Body of pancreas (tissue), 4 donors: ENCODE measurements at regions not wholly inside any gene's neighbourhood (a gene's known extent, or its start where the extent isn't known, plus 50 kb on each side); places are given as distances from the start of the nearest gene placed in this dataset.

ENCODE experiments used
- ATAC-seq: fragments of 150-250 bp; one replicate; pipeline ENCODE4 v1.9.1; 2016
- DNase-seq, 4 donors: peaks; one replicate each; pipeline ENCODE4 v3.0.0-alpha.2; 2019
- H3K27ac ChIP-seq, 4 donors: fragments of 200-600 bp; sonication (generic); 1 replicate in 3 of 4; 2 replicates in 1 of 4; pipeline versions ENCODE4 v1.5.1 to v1.6.1; 2016 to 2019; ENCODE audit warnings: mild to moderate bottlenecking in 1 of 4, mixed read lengths in 1 of 4, moderate library complexity in 1 of 4
- H3K27me3 ChIP-seq, 2 donors: fragments of 200-600 bp; sonication (generic); one replicate each; pipeline ENCODE4 v1.6.0; 2016; ENCODE audit warnings: mild to moderate bottlenecking in 1 of 2
- H3K36me3 ChIP-seq, 2 donors: fragments of 200-600 bp; sonication (generic); replicated peaks in 1 of 2; 2 replicates each; pipeline ENCODE4 v1.5.1; 2016; ENCODE audit warnings: low read depth in 2 of 2; ENCODE audit not compliant: insufficient read depth in 1 of 2
- H3K4me1 ChIP-seq: fragments of 200-600 bp; sonication (generic); one replicate; pipeline ENCODE4 v1.6.0; 2016
- H3K4me3 ChIP-seq, 2 donors: fragments of 200-600 bp; sonication (generic); 1 replicate in 1 of 2; 2 replicates in 1 of 2; pipeline ENCODE4 v1.5.1; 2016 to 2019
- H3K9me3 ChIP-seq, 3 donors: fragments of 200-600 bp; sonication (generic); 1 replicate in 2 of 3; 2 replicates in 1 of 3; pipeline ENCODE4 v1.5.1; 2016
- POLR2A ChIP-seq, 3 donors: fragments of 450-650 bp; IDR thresholded peaks; one replicate each; pipeline ENCODE4 v1.6.1; 2016; ENCODE audit warnings: antibody characterized with exemption in 3 of 3, mild to moderate bottlenecking in 2 of 3
- WGBS, 2 donors: methylation state at CpG; one replicate each; pipeline ENCODE4 v1.1.5; 2017; 5-methylcytosine and 5-hydroxymethylcytosine counted together
- intact Hi-C: fragments of 100-400 bp; cut with DNase I; formaldehyde crosslinking; loops from one replicate; pipeline ENCODE4 v1.15.1; 2023
- TF ChIP-seq, protein P1 (sequence below), 7 experiments: fragments of 450-650 bp in 4 of 7; fragments of 200-600 bp in 3 of 7; sonication (generic) in 3 of 7; IDR thresholded peaks; one replicate each; pipeline ENCODE4 v1.5.1; 2016 to 2019; ENCODE audit warnings: antibody characterized with exemption in 7 of 7

DNA sequence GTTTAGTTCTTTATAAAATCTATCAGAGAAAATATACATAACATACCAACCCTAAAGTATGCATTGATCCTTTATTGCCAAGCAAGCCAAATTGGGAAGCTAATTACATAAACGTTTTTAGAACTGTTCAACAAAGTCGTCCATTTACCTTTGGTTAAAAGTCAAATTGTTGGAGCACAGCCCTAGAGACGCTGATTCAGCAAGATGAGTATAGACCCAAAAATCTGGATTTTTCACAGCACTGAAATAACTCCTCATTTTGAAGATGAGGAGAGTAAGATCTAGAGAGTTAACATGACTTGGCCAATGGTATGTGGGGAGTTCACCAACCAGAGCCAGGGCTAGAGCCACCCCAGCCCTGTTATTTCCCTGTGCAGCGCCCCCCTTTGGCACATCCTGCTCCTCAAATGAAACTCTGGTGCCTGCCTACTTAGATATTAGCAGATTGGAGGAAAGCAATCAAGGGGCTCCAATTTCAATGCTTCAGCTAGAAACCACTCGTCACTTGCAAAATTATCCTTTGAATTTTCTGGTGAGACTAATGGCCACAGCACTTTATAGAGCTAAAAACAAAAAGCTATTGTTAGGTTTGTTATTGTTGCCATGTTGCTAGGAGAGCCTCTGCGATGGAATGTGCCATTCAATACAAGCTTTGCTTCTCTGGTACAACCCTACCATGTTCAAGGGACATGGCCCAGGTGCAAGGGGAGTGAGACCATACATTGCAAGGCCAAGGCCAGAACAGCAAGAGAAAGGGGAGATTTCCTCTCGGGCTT is 132.6 kb upstream of the ZEB1 start:
- Histone ChIP-seq H3K27me3 (no peaks in the 10 kb centered on the region), H3K4me3 (no peak overlapping the region), H3K9me3 (no peaks in the 10 kb centered on the region), H3K4me1 (no peaks in the 10 kb centered on the region), H3K27ac (no peak overlapping the region), H3K36me3 (no peaks in the 10 kb centered on the region)
- no peak for TF ChIP-seq POLR2A (IDR thresholded peaks at IDR 0.05)
- TF ChIP-seq, protein P1, sequence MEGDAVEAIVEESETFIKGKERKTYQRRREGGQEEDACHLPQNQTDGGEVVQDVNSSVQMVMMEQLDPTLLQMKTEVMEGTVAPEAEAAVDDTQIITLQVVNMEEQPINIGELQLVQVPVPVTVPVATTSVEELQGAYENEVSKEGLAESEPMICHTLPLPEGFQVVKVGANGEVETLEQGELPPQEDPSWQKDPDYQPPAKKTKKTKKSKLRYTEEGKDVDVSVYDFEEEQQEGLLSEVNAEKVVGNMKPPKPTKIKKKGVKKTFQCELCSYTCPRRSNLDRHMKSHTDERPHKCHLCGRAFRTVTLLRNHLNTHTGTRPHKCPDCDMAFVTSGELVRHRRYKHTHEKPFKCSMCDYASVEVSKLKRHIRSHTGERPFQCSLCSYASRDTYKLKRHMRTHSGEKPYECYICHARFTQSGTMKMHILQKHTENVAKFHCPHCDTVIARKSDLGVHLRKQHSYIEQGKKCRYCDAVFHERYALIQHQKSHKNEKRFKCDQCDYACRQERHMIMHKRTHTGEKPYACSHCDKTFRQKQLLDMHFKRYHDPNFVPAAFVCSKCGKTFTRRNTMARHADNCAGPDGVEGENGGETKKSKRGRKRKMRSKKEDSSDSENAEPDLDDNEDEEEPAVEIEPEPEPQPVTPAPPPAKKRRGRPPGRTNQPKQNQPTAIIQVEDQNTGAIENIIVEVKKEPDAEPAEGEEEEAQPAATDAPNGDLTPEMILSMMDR (IDR thresholded peaks at IDR 0.05) = no peak
- intact Hi-C loops = no loop called here
- DNase-seq = no peak
- WGBS, 2 donors = 38 to 48% methylated on average over 7 of the region's 7 CpGs
- ATAC-seq = peak; percentile 45

DNA sequence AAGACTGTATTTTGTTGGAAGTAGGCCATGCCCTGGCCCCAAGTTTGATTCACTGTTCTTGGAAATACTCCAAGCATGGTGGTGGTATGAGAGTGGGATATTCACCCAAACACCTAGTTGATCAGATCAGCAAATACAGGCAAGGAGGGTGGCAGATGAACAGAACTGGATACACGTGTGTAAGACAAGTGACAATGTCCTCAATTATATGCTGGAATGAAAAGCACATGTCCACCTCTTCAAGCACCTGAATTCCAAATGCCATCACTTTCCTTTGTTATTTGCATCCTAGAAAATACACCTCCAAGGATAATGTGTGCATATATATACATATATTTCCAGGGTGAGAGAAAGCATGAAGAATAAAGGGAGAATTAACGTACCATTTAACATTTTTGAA is 131.8 kb upstream of the ZEB1 start:
- intact Hi-C loops = no loop called here
- 76 to 94% methylated on average over 2 of the region's 2 CpGs for WGBS, 2 donors
- TF ChIP-seq, protein P1 (IDR thresholded peaks at IDR 0.05) = no peak
- TF ChIP-seq POLR2A (IDR thresholded peaks at IDR 0.05) = no peak

DNA sequence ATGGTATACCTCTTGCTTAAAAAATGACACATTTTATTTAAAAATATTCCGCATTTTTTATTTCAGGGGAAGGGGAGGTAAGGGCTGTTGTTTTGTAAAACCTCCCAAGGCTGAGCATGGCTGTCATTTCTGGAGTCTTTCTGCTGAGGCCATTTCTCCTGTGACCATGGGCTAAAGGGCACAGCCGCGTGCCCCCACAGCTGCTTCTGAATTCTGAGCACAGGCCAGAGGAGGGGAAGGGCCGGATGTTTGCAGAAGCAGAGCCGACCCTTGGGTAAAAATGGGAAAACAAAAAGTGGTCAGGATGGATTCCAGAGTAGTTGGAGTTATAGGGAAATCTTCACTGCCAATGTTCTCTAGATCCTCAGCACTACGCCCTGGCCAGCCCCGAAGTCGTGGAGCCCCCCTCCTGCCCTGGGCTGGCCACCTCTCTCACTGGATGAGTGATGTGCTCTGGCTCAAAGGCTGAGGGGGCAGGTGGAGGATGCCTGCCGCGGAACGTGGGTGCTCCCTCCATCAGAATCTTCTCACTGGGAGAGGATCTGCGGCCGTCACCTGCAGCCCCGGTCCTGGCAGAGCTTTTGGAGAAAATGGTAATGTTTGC is 131.3 kb upstream of the ZEB1 start:
- Histone ChIP-seq H3K27ac (no peak overlapping the region), H3K27me3 (no peaks in the 10 kb centered on the region), H3K4me3 (no peak overlapping the region), H3K36me3 (no peaks in the 10 kb centered on the region), H3K9me3 (no peaks in the 10 kb centered on the region), H3K4me1 (no peaks in the 10 kb centered on the region)
- TF ChIP-seq, protein P1 (IDR thresholded peaks at IDR 0.05) = no peak
- no peak for TF ChIP-seq POLR2A (IDR thresholded peaks at IDR 0.05)
- 78 to 85% methylated on average over 13 to 14 of the region's 14 CpGs for WGBS, 2 donors
- no peak for ATAC-seq
- intact Hi-C loops = no loop called here
- no peak for DNase-seq

More for the DNA sequence above, 131.8 kb upstream of the ZEB1 start:
- Histone ChIP-seq H3K27me3 (no peaks in the 10 kb centered on the region), H3K27ac (no peak overlapping the region), H3K9me3 (no peaks in the 10 kb centered on the region), H3K4me1 (no peaks in the 10 kb centered on the region), H3K4me3 (no peak overlapping the region), H3K36me3 (no peaks in the 10 kb centered on the region)
- no peak for DNase-seq
- no peak for ATAC-seq

DNA sequence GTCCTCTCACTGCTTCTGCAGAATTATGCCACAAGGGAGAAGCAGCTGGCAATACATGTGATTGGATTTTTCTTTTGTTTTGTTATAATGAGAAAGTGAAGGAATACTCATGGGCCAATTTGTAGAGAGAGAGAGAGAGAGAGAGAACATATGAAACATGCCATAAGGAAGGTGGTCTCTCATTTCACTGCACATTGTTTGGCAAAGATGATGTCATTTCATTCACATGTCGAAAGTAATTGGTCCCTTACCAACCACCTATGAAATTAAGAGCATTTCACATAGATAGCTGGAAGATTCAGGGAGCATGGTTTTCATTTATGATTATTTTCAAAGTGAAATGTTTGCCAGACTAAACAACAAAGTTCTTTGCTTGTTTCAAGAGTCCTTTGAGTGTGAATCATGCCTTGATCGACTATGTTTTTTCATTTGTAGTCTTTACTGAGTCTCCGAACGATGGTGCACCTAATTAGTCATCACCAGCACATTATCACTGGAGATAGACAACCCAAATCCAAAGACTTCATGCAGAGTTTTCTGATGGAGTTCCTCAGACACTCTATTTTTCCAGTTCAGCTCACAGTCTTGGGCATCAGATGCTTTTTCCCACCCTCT is 130.1 kb upstream of the ZEB1 start:
- H3K4me1 ChIP-seq = no peaks in the 10 kb centered on the region
- WGBS, 2 donors = 67 to 75% methylated on average over 4 of the region's 4 CpGs
- no peak overlapping the region for H3K4me3 ChIP-seq
- ATAC-seq (no peak), DNase-seq (no peak)
- TF ChIP-seq POLR2A (IDR thresholded peaks at IDR 0.05) = no peak
- TF ChIP-seq, protein P1 (IDR thresholded peaks at IDR 0.05) = no peak
- no peak overlapping the region for H3K27ac ChIP-seq
- intact Hi-C loops = no loop called here
- H3K27me3 ChIP-seq = no peaks in the 10 kb centered on the region
- H3K36me3 ChIP-seq = no peaks in the 10 kb centered on the region
- no peaks in the 10 kb centered on the region for H3K9me3 ChIP-seq
